Body of pancreas (tissue), 4 donors: ENCODE measurements at regions not wholly inside any gene's neighbourhood (a gene's known extent, or its start where the extent isn't known, plus 50 kb on each side); places are given as distances from the start of the nearest gene placed in this dataset.

Experiments
- CTCF ChIP-seq, 7 experiments: fragments of 450-650 bp in 4 of 7; fragments of 200-600 bp in 3 of 7; sonication (generic) in 3 of 7; IDR thresholded peaks; one replicate each; pipeline ENCODE4 v1.5.1; 2016 to 2019; ENCODE audit warnings: antibody characterized with exemption in 7 of 7
- POLR2A ChIP-seq, 3 donors: fragments of 450-650 bp; IDR thresholded peaks; one replicate each; pipeline ENCODE4 v1.6.1; 2016; ENCODE audit warnings: antibody characterized with exemption in 3 of 3, mild to moderate bottlenecking in 2 of 3

GRCh38 chr20:10987651-10988383, 314.0 kb upstream of the JAG1 start:
- TF ChIP-seq POLR2A (IDR thresholded peaks at IDR 0.05) (no peak), CTCF (IDR thresholded peaks at IDR 0.05) (no peak)
